ENCODE measurements at regions not wholly inside any gene's neighbourhood (a gene's known extent, or its start where the extent isn't known, plus 50 kb on each side); places are given as distances from the start of the nearest gene placed in this dataset.
"Not testable (repeated sequence)": the region's sequence is repeated elsewhere in the genome, so short reads cannot be mapped to it uniquely, and the experiment has no call there.

DNA sequence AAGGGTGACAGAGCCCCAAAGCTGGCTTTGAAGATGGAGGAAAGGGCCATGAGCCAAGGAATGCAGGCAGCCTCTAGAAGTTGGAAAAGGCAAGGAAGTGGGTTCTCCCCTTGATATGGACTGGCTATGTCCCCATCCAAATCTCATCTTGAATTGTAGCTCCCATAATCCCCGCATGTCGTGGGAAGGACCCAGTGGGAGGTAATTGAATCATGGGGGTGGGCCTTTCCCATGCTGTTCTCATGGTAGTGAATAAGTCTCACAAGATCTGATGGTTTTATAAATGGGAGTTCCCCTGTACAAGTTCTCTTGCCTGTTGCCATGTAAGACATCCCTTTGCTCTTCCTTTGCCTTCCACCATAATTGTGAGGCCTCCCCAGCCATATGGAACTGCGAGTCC is 65.0 kb upstream of the NANOS1 start:
- not testable (repeated sequence) for TF ChIP-seq POLR2A (IDR thresholded peaks at IDR 0.05); CTCF (IDR thresholded peaks at IDR 0.05 in 4 of 5, conservative IDR thresholded peaks at IDR 0.05 in 1 of 5)

Data from gastrocnemius medialis (tissue), 4 donors.